ENCODE measurements at regions not wholly inside any gene's neighbourhood (a gene's known extent, or its start where the extent isn't known, plus 50 kb on each side); places are given as distances from the start of the nearest gene placed in this dataset.

DNA sequence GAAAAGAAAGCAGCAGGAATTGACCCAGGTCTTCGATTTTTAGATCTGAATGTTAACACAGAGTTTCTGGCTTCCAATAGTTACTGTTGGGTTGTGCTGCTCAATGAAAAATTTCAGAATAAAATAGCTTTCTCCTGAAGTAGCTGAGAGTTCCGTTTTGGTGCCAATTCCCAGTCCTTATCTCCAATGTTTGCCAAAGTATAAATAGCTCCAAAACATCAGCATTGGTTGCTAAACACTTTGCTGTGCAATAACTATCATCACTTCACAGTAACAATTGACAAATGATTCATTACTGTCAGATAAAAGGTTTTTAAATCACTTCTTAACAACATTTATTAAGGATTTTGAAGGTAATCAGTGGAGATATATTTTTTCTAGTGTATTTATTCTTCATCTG is 446.0 kb downstream of the PCDH20 start:
- TF ChIP-seq POLR2A (IDR thresholded peaks at IDR 0.05): no peak
- TF ChIP-seq, protein P1, sequence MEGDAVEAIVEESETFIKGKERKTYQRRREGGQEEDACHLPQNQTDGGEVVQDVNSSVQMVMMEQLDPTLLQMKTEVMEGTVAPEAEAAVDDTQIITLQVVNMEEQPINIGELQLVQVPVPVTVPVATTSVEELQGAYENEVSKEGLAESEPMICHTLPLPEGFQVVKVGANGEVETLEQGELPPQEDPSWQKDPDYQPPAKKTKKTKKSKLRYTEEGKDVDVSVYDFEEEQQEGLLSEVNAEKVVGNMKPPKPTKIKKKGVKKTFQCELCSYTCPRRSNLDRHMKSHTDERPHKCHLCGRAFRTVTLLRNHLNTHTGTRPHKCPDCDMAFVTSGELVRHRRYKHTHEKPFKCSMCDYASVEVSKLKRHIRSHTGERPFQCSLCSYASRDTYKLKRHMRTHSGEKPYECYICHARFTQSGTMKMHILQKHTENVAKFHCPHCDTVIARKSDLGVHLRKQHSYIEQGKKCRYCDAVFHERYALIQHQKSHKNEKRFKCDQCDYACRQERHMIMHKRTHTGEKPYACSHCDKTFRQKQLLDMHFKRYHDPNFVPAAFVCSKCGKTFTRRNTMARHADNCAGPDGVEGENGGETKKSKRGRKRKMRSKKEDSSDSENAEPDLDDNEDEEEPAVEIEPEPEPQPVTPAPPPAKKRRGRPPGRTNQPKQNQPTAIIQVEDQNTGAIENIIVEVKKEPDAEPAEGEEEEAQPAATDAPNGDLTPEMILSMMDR (IDR thresholded peaks at IDR 0.05): no peak

All from tibial nerve (tissue), 3 donors.